ENCODE measurements at regions not wholly inside any gene's neighbourhood (a gene's known extent, or its start where the extent isn't known, plus 50 kb on each side); places are given as distances from the start of the nearest gene placed in this dataset.

GRCh38 chrX:51281758-51282318 is 50.8 kb upstream of the NUDT10 start (continued):
- no peak for TF ChIP-seq MXI1 (IDR thresholded peaks at IDR 0.05; ENCODE audit: low read depth, low read length)

All from GM12878 (cell line).